Left lung (tissue), 4 donors: ENCODE measurements at regions not wholly inside any gene's neighbourhood (a gene's known extent, or its start where the extent isn't known, plus 50 kb on each side); places are given as distances from the start of the nearest gene placed in this dataset.

Experiments used
- ATAC-seq: fragments of 200-7000 bp; cut with Tn5 transposase; one replicate; pipeline ENCODE4 v1.9.1; 2020; ENCODE audit warnings: moderate library complexity
- DNase-seq, 4 donors: peaks; one replicate each; pipeline ENCODE4 v3.0.0-alpha.2; 2013 to 2020
- H3K27ac ChIP-seq, 2 donors: fragments of 200-600 bp; sonication (generic) in 1 of 2; one replicate each; pipeline versions ENCODE4 v1.5.0 to v1.8.0; 2020 to 2021
- H3K27me3 ChIP-seq, 2 donors: fragments of 200-600 bp; sonication (generic) in 1 of 2; one replicate each; pipeline versions ENCODE4 v1.5.0 to v1.8.0; 2020 to 2021
- H3K36me3 ChIP-seq, 2 donors: fragments of 200-600 bp; sonication (generic) in 1 of 2; one replicate each; pipeline versions ENCODE4 v1.5.0 to v1.8.0; 2020 to 2021
- H3K4me1 ChIP-seq, 2 donors: fragments of 200-600 bp; one replicate each; pipeline ENCODE4 v1.8.0; 2021
- H3K4me3 ChIP-seq, 2 donors: fragments of 200-600 bp; sonication (generic) in 1 of 2; one replicate each; pipeline versions ENCODE4 v1.5.0 to v1.8.0; 2020 to 2021; ENCODE audit warnings: mild to moderate bottlenecking in 1 of 2
- H3K9me3 ChIP-seq, 2 donors: fragments of 200-600 bp; sonication (generic) in 1 of 2; one replicate each; pipeline versions ENCODE4 v1.5.0 to v1.8.0; 2020 to 2021
- CTCF ChIP-seq, 2 donors: fragments of 200-600 bp; sonication (generic) in 1 of 2; IDR thresholded peaks; one replicate each; pipeline versions ENCODE4 v1.5.0 to v1.8.0; 2021; ENCODE audit warnings: antibody characterized with exemption in 2 of 2
- intact Hi-C, 2 donors: fragments of 100-400 bp; cut with DNase I; formaldehyde crosslinking; loops; one replicate each; pipeline versions ENCODE4 v1.11.2 to v1.14.2; 2022
- donor health status: DM: no; HTN: yes; CAD: no.
- donor health status: DM: no; HTN: no; CAD: no.

GRCh38 chr14:65892315-65892714 lies 479.8 kb downstream of the FUT8 start:
- no peaks in the 10 kb centered on the region for H3K4me1 ChIP-seq
- intact Hi-C loops = no loop called here
- no peaks in the 10 kb centered on the region for H3K36me3 ChIP-seq
- no peak for TF ChIP-seq CTCF (IDR thresholded peaks at IDR 0.05)
- H3K4me3 ChIP-seq = no peak overlapping the region
- no peak overlapping the region for H3K27ac ChIP-seq
- H3K9me3 ChIP-seq = peaks cover 0 to 7% of the 10 kb centered on the region in 2 donors
- no peak for ATAC-seq
- no peaks in the 10 kb centered on the region for H3K27me3 ChIP-seq
- DNase-seq = no peak

- Histone ChIP-seq H3K4me1 (no peaks in the 10 kb centered on the region), H3K27me3 (no peaks in the 10 kb centered on the region), H3K9me3 (peaks cover 0 to 10% of the 10 kb centered on the region in 2 donors), H3K27ac (no peak overlapping the region), H3K36me3 (no peaks in the 10 kb centered on the region), H3K4me3 (no peak overlapping the region)
- TF ChIP-seq CTCF (IDR thresholded peaks at IDR 0.05) = no peak
- intact Hi-C loops = no loop called here
- DNase-seq (no peak), ATAC-seq (no peak)
These were observed 487.6 kb downstream of the FUT8 start for GRCh38 chr14:65900164-65900563.

GRCh38 chr14:65901595-65901994 lies 489.1 kb downstream of the FUT8 start:
- no peaks in the 10 kb centered on the region for H3K27me3 ChIP-seq
- H3K27ac ChIP-seq = no peak overlapping the region
- DNase-seq (no peak), ATAC-seq (no peak)
- no peak for TF ChIP-seq CTCF (IDR thresholded peaks at IDR 0.05)
- no peaks in the 10 kb centered on the region for H3K36me3 ChIP-seq
- no peak overlapping the region for H3K4me3 ChIP-seq
- no peaks in the 10 kb centered on the region for H3K4me1 ChIP-seq
- H3K9me3 ChIP-seq = peaks cover 0 to 10% of the 10 kb centered on the region in 2 donors
- intact Hi-C loops = no loop called here

GRCh38 chr14:65904988-65905387 lies 492.5 kb downstream of the FUT8 start:
- H3K9me3 ChIP-seq = peaks cover 0 to 10% of the 10 kb centered on the region in 2 donors
- no peak overlapping the region for H3K27ac ChIP-seq
- ATAC-seq (no peak), DNase-seq (no peak)
- intact Hi-C loops = loop anchor here in 1 of 2 donors (2.0 kb wide), 1 partner anchor 22 kb away; no protein-coding TSS in a partner anchor
- no peak overlapping the region for H3K4me3 ChIP-seq
- no peak for TF ChIP-seq CTCF (IDR thresholded peaks at IDR 0.05)
- no peaks in the 10 kb centered on the region for H3K36me3 ChIP-seq
- H3K4me1 ChIP-seq = no peaks in the 10 kb centered on the region
- no peaks in the 10 kb centered on the region for H3K27me3 ChIP-seq

GRCh38 chr14:65906344-65906743 lies 493.8 kb downstream of the FUT8 start:
- intact Hi-C loops = no loop called here
- Histone ChIP-seq H3K4me1 (no peaks in the 10 kb centered on the region), H3K27ac (no peak overlapping the region), H3K36me3 (no peaks in the 10 kb centered on the region), H3K27me3 (no peaks in the 10 kb centered on the region), H3K4me3 (no peak overlapping the region), H3K9me3 (peaks cover 0 to 6% of the 10 kb centered on the region in 2 donors)
- no peak for TF ChIP-seq CTCF (IDR thresholded peaks at IDR 0.05)
- no peak for ATAC-seq
- no peak for DNase-seq
